ENCODE measurements at regions not wholly inside any gene's neighbourhood (a gene's known extent, or its start where the extent isn't known, plus 50 kb on each side); places are given as distances from the start of the nearest gene placed in this dataset.
"Not testable (repeated sequence)": the region's sequence is repeated elsewhere in the genome, so short reads cannot be mapped to it uniquely, and the experiment has no call there.

GRCh38 chr5:30131-30530 lies 61.8 kb upstream of the PLEKHG4B start:
- TF ChIP-seq, protein P1, sequence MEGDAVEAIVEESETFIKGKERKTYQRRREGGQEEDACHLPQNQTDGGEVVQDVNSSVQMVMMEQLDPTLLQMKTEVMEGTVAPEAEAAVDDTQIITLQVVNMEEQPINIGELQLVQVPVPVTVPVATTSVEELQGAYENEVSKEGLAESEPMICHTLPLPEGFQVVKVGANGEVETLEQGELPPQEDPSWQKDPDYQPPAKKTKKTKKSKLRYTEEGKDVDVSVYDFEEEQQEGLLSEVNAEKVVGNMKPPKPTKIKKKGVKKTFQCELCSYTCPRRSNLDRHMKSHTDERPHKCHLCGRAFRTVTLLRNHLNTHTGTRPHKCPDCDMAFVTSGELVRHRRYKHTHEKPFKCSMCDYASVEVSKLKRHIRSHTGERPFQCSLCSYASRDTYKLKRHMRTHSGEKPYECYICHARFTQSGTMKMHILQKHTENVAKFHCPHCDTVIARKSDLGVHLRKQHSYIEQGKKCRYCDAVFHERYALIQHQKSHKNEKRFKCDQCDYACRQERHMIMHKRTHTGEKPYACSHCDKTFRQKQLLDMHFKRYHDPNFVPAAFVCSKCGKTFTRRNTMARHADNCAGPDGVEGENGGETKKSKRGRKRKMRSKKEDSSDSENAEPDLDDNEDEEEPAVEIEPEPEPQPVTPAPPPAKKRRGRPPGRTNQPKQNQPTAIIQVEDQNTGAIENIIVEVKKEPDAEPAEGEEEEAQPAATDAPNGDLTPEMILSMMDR (IDR thresholded peaks at IDR 0.05), result no peak
- Histone ChIP-seq H2AFZ (no peak overlapping the region), H3K27ac (no peak overlapping the region), H3K9ac (no peak overlapping the region), H3K79me2 (no peaks in the 10 kb centered on the region), H3K36me3 (ENCODE audit: control insufficient read depth, insufficient read depth, low read length) (no peaks in the 10 kb centered on the region), H3K4me2 (ENCODE audit: low read length) (no peak overlapping the region), H3K9me3 (ENCODE audit: control insufficient read depth, low read length) (no peaks in the 10 kb centered on the region), H3K4me1 (no peaks in the 10 kb centered on the region), H3K4me3 (ENCODE audit: low read depth, low read length) (no peak overlapping the region), H3K27me3 (ENCODE audit: control insufficient read depth, insufficient read depth, low read length) (no peaks in the 10 kb centered on the region)

- H3K4me2 ChIP-seq (ENCODE audit: low read length); H3K27me3 ChIP-seq (ENCODE audit: control insufficient read depth, insufficient read depth, low read length); H3K36me3 ChIP-seq (ENCODE audit: control insufficient read depth, insufficient read depth, low read length); H3K27ac ChIP-seq; H3K4me3 ChIP-seq (ENCODE audit: low read depth, low read length); H3K79me2 ChIP-seq; H3K9ac ChIP-seq; H3K9me3 ChIP-seq (ENCODE audit: control insufficient read depth, low read length); H2AFZ ChIP-seq; H3K4me1 ChIP-seq: not testable (repeated sequence)
These were observed 61.4 kb upstream of the PLEKHG4B start for GRCh38 chr5:30556-30955.

GRCh38 chr5:32165-32564 lies 59.8 kb upstream of the PLEKHG4B start:
- no peaks in the 10 kb centered on the region for H3K4me1 ChIP-seq
- no peaks in the 10 kb centered on the region for H3K36me3 ChIP-seq (ENCODE audit: control insufficient read depth, insufficient read depth, low read length)
- no peak overlapping the region for H2AFZ ChIP-seq
- H3K9me3 ChIP-seq (ENCODE audit: control insufficient read depth, low read length), result no peaks in the 10 kb centered on the region
- H3K79me2 ChIP-seq, result no peaks in the 10 kb centered on the region
- no peak overlapping the region for H3K4me2 ChIP-seq (ENCODE audit: low read length)
- no peaks in the 10 kb centered on the region for H3K27me3 ChIP-seq (ENCODE audit: control insufficient read depth, insufficient read depth, low read length)
- H3K9ac ChIP-seq, result no peak overlapping the region
- TF ChIP-seq, protein P1 (IDR thresholded peaks at IDR 0.05), result no peak
- H3K4me3 ChIP-seq (ENCODE audit: low read depth, low read length), result no peak overlapping the region
- H3K27ac ChIP-seq, result no peak overlapping the region

DNA sequence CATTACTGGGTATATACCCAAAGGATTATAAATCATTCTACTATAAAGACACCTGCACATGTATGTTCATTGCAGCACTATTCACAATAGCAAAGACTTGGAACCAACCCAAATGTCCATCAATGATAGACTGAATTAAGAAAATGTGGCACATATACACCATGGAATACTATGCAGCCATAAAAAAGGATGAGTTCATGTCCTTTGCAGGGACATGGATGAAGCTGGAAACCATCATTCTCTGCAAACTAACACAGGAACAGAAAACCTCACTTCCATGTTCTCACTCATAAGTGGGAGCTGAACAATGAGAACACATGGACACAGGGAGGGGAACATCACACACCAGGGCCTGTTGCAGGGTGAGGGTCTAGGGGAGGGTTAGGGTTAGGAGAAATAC lies 56.4 kb upstream of the PLEKHG4B start:
- H3K36me3 ChIP-seq (ENCODE audit: control insufficient read depth, insufficient read depth, low read length); H3K4me3 ChIP-seq (ENCODE audit: low read depth, low read length); H3K27me3 ChIP-seq (ENCODE audit: control insufficient read depth, insufficient read depth, low read length); H3K4me2 ChIP-seq (ENCODE audit: low read length); H3K9me3 ChIP-seq (ENCODE audit: control insufficient read depth, low read length); H3K9ac ChIP-seq; H2AFZ ChIP-seq; H3K4me1 ChIP-seq; H3K79me2 ChIP-seq; H3K27ac ChIP-seq: not testable (repeated sequence)

DNA sequence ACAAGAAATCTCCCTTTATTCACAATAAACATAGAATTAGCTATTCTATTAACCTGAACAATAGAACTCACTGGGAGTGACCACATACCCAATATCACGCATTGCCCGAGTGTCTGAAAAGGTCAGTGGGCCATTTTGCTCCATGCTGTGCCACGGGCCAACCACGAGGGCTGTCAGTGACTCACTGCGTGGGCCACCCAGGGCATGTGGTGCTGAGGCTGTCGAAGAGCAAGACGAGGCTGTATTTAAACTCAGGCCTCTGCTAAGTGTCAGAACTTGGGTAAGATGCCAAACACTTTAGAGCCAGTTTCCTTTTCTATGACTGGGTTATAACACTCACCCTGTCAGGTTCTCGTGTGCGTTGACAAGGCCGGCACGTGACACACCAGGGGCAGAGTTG lies 54.8 kb upstream of the PLEKHG4B start:
- H3K9ac ChIP-seq; H3K4me2 ChIP-seq (ENCODE audit: low read length); H3K4me1 ChIP-seq; H3K27me3 ChIP-seq (ENCODE audit: control insufficient read depth, insufficient read depth, low read length); H3K36me3 ChIP-seq (ENCODE audit: control insufficient read depth, insufficient read depth, low read length); H2AFZ ChIP-seq; H3K27ac ChIP-seq; H3K9me3 ChIP-seq (ENCODE audit: control insufficient read depth, low read length); H3K4me3 ChIP-seq (ENCODE audit: low read depth, low read length); H3K79me2 ChIP-seq: not testable (repeated sequence)

- Histone ChIP-seq H3K79me2 (no peaks in the 10 kb centered on the region), H3K36me3 (ENCODE audit: control insufficient read depth, insufficient read depth, low read length) (no peaks in the 10 kb centered on the region), H3K4me3 (ENCODE audit: low read depth, low read length) (no peak overlapping the region), H3K27me3 (ENCODE audit: control insufficient read depth, insufficient read depth, low read length) (no peaks in the 10 kb centered on the region), H3K9ac (no peak overlapping the region), H3K27ac (no peak overlapping the region), H3K4me1 (no peaks in the 10 kb centered on the region), H2AFZ (no peak overlapping the region), H3K4me2 (ENCODE audit: low read length) (no peak overlapping the region), H3K9me3 (ENCODE audit: control insufficient read depth, low read length) (no peaks in the 10 kb centered on the region)
- TF ChIP-seq, protein P1 (IDR thresholded peaks at IDR 0.05), result no peak
These were observed 51.9 kb upstream of the PLEKHG4B start for GRCh38 chr5:39979-40583.
